ENCODE measurements at regions not wholly inside any gene's neighbourhood (a gene's known extent, or its start where the extent isn't known, plus 50 kb on each side); places are given as distances from the start of the nearest gene placed in this dataset.

DNA sequence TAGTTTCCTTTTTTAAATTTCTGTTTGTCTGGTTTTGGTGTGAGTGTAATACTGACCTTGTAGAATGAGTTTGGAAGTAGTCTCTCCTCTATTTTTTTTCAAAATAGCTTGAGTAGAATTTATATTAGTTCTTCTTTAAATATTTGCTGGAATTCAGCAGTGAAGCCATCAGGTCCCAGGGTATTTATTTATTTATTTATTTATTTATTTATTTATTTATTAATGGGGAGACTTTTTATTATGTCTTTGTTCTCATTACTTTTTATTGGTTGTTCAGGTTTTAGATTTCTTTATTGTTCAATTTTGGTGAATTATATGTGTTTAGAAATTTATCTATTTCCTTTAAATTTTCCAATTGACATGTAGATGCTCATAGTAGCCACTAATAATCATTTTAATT is 875.8 kb upstream of the COX7C start:
- TF ChIP-seq POLR2A (IDR thresholded peaks at IDR 0.05; ENCODE audit: low read length) = no peak
- TF ChIP-seq GATA1 (IDR thresholded peaks at IDR 0.05; ENCODE audit: low read depth, low read length) = no peak

All from erythroblast (primary cell).